ENCODE measurements at regions not wholly inside any gene's neighbourhood (a gene's known extent, or its start where the extent isn't known, plus 50 kb on each side); places are given as distances from the start of the nearest gene placed in this dataset.
"Not testable (repeated sequence)": the region's sequence is repeated elsewhere in the genome, so short reads cannot be mapped to it uniquely, and the experiment has no call there.

DNA sequence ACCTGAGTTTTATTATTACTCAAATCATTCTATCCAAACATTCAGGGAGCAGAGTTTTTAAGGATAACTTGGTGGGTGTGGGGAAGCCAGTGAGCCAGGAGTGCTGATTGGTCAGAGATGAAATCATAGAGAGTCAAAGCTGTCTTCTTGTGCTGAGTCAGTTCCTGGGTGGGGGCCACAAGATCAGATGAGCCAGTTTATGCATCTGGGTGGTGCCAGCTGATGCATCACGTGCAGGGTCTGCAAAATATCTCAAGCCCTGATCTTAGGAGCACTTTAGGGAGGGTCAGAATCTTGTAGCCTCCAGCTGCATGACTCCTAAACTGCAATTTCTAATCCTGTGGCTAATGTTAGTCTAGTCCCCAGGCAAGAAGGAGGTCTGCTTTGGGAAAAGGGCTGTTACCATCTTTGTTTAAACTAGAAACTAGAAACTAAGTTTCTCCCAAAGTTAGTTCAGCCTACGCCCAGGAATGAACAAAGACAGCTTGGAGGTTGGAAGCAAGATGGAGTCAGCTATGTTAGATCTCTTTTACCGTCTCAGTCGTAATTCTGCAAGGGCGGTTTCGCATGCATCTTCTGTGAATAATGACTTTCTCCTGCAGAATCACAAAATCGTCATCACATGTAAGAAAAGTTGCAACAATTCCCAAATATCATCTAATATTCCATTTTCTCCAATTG lies 97.5 kb downstream of the ZNF664 start:
- not testable (repeated sequence) for DNase-seq

DNA sequence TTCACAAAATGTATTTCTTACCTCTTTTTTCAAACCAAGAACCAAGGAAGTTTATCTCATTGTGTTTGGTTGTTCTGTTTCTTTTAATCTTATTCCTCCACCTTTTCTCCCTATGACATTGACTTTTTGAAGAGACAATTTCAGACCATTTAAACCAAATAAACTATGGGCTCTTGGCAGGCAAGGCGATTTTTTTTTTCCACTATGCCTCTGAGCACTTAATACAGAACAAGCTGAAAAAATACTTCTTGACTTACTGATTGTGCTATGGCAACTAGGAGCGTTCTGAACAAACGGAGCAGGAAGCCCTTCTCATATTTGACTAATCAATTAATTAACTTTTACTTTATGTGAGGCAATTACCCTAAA lies 98.0 kb downstream of the ZNF664 start:
- no peak for DNase-seq

DNA sequence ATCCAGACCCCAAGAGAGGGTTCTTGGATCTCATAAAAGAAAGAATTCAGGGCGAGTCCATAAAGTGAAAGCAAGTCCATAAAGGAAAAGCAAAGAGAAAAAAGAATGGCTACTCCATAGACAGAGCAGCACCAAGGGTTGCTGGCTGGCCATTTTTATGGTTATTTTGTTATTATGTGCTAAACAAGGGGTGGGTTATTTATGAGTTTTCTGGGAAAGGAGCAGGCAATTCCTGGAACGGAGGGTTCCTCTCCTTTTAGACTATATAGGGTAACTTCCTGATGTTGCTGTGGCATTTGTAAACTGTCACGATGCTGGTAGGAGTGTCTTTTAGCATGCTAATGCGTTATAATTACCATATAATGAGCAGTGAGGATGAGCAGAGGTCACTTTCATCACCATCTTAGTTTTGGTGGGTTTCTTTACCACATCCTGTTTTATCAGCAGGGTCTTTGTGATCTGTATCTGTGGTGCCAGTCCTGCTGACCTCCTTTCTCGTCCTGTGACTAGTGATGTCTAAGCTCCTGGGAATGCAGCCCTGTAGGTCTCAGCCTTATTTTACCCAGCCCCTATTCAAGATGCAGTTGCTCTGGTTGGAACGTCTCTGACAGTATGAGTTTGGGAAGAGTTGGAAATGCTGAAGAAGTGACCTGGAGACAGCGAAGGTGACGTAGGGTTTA lies 100.5 kb downstream of the ZNF664 start:
- DNase-seq = no peak

- no peak for DNase-seq
Observed at GRCh38 chr12:124075841-124076240, 102.8 kb downstream of the ZNF664 start.

DNA sequence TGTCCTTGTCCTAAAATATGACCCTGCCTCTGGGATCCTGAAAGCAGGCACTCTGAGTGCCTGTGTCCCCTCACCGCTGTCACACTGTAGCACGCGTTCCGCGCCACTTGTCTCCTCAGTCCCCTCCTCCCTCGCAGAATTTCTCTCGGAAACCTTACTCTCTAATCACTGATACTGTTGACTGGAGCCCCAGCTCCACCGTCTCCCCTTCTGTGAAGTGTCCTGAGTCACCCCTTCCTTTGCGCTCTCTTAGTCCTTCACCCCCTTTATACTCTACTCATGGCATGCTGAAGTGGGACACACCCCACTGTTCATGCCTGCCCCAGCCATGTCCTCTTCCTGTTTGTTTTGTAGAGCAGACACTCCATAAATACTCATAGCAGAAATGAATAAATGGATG lies 104.7 kb downstream of the ZNF664 start:
- DNase-seq = no peak

DNA sequence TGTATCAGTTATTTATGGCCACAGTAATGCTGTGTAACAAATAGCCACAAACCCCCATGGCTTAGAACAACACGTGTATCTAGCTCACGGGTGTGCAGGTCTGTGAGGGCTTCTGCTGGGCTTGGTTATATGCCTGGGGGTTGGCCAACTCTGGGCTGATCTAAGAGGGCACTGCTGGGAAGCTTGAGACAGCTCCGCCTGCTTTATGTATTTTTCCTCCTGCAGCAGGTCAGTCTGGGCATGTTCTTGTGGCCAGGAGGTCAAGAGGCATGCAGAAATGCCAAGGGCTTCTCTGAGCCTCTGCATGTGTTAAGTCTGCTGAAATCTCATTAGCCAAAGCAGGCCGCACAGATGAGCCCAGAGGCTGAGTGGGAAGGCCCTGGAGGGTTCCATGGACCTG lies 105.8 kb downstream of the ZNF664 start:
- no peak for DNase-seq

DNA sequence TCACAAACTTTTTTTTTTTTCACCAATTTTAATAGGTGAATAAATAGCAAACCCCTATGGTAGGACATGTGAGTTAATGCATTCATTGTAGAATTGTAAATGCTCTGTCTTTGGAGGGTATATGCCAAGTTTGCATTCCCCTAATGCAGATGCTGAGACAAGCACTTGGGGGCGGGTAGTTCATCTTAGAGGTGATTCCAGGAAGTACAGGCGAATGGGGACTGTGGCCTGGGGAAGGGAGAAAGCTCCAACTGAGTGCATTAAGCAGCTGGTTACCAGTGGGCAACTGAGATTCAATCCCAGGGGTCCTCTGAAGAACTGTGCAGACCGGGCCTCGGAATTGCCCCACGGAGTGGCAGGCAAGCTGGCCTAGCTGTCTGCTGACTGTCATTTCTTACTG lies 107.6 kb downstream of the ZNF664 start:
- DNase-seq = no peak

- DNase-seq = no peak
Observed at GRCh38 chr12:124082012-124082411, 109.0 kb downstream of the ZNF664 start.

GRCh38 chr12:124082687-124083086 lies 109.7 kb downstream of the ZNF664 start:
- no peak for DNase-seq

GRCh38 chr12:124083708-124084107 lies 110.7 kb downstream of the ZNF664 start:
- no peak for DNase-seq

DNA sequence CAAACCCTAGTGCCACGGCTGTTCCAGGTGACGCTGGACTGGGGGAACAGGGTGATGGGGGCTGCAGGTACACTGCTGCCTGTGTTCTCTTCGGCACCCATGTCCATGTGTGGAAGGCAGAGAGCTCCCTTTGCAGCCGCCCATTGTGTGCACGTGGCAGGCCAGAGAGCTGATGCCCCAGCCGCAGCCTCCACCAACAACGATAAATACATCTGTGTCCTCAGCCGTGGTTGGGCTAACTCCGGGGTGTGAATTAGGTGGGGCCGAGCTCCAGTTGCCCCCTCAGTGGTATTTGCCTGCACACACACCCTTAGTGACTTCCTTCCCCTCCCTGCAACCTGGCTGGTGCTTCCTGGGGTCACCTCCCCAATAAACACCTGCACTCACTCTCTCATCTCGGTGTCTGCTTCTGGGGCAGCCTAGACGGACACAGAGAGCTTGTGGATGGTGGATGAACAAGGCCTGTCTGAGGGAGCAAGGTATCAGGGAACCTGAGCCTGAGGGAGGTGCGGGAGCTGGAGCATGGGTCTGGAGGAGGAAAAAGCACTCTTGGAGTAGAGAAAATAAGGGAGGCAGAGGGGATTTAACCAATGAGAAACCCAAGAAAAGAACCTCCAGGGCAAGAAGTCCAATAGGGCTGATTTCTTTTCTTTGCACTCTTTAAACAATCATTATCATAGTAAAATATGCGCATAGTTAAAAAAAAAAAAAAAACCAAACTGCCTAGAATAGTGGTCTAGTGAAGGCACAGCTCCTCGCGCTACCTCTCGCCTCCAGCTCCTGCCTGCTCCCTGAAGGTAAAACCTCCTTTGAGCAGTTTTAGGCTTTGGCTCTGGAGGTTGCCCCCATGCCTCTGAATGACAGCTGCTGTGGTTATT lies 112.6 kb downstream of the ZNF664 start:
- DNase-seq = no peak

DNA sequence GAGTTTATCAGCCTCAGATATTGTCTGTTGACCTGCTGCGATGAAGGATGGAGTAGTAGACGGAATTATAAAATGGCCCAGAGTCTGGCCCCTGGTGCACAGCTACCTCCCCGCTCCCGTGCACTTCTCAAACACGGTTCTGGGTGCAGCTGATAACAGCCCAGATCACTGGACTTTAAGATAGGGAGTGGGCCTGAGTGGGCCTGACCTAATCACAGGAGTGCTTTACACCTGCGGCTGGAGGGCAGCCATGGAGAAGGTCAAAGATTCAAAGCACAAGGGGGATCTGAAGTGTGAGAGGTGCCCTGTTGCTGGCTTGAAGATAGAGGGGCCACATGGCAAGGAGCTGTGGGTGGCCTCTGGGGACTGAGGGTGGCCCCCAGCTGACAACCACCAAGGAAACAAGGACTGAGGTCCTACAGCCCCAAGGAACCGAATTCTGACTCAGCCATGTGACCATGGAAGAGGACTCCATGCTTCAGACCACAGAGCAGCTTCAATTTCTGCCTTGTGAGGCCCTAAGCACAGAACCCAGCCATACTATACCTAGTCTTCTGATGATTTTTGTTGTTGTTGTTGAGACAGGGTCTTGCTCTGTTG lies 113.4 kb downstream of the ZNF664 start:
- DNase-seq = no peak

DNA sequence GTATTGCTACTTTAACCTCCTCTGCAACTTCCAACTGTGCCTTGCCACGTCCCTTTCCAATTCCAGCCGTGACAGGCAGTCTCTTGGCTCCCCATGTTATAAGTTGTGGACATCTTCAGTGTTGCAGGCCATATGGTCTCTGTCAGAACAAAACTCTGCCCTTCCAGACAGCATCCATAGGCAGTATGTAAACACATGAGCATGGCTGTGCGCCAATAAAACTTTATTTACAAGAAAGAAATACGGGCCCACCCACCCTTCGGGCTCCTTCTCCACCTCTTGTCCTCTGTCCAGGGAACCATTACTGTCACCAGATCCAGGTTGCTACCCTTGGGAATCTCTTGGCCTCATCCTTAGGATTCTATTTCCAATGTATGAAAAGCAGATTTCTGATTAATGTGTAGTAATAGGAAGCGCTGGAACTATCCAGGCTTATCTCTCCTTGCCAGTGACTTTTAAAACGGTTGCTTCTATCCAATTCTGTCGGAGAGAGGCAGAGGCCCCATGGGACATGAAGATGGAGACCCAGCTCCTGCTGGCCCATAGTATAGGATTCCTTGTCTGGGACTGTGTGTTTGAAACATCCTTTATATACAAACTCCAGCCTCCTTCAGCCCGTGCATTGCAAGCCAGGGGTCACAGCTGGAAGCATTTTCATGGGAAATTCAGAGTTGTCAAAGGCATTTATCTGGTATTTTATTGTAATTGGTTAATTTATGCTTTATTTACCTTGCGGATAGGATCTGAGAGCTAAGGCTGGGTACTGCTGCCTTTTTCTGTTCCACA lies 114.4 kb downstream of the ZNF664 start:
- no peak for DNase-seq

DNA sequence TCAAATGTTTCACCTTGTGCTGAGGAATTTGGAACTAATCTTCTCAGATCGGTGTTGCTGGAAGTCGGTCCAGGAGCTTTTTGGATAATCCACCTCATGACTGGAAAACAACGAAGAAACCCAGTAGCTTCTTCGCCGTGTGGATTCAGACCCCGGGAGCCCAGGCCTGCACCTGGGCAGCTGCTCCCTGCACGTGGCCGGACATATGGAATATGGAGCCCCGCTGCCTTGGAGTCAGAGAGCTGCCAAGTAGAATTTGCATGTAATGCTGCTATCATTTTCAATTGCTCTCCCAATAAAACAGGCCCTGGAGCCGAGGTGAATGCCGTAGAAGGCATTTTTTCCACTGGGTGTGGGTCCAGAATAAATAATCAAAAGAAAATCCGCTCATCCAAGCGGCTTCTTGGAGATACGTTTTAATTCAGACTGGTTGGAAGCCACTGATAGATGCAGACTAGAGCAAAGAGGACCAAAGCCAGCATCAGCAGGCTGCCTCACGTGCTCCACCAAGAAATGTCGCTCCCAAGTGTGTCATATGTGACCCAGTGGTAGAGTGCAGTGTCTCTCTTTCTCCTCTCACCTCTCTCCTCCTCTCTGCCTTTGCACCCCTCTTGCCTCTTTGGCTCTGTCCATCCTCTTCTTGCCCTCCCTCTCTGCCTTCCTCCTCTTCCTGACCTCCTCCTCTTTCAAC lies 115.3 kb downstream of the ZNF664 start:
- DNase-seq = no peak

- not testable (repeated sequence) for DNase-seq
Observed at GRCh38 chr12:124089181-124089914, 116.3 kb downstream of the ZNF664 start.

DNA sequence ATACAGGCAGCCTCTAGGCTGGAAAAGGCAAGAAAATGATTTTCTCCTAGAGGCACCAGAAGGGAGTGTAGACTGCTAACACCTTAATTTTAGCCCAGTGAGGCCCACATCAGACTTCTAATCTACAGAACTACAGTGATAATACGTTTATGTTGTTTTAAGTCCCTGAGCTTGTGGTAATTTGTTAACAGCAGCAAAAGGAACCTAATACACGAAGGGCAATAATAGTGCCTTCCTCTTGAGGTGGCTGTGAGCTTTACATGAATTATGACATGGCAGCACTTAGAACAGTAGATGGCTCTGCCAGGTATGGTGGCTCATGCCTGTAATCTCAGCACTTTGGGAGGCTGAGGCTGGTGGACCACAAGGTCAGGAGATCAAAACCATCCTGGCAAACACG lies 118.8 kb downstream of the ZNF664 start:
- DNase-seq = no peak

DNA sequence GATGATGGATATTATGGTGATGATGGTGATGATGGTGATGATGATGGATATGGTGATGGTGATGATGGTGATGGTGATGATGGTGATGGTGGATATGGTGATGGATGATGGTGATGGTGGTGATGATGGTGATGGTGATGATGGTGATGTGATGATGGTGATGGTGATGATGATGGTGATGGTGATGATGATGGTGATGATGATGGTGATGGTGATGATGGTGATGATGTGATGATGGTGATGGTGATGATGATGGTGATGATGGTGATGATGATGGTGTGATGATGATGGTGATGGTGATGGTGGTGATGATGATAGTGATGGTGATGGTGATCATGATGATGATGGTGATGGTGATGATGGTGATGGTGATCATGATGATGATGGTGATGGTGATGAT lies 119.5 kb downstream of the ZNF664 start:
- not testable (repeated sequence) for DNase-seq

DNA sequence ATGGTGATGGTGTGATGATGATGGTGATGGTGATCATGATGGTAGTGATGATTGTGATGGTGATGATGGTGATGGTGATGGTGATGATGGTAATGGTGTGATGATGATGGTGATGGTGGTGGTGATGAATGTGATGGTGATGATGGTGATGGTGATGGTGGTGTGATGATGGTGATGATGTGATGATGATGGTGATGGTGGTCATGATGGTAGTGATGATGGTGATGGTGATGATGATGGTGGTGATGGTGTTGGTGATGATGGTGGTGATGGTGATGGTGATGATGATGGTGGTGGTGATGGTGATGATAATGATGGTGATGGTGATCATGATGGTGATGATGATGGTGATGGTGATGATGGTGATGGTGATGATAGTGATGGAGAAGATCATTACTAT lies 120.3 kb downstream of the ZNF664 start:
- DNase-seq = no peak

GRCh38 chr12:124094188-124094587 lies 121.2 kb downstream of the ZNF664 start:
- no peak for DNase-seq

DNA sequence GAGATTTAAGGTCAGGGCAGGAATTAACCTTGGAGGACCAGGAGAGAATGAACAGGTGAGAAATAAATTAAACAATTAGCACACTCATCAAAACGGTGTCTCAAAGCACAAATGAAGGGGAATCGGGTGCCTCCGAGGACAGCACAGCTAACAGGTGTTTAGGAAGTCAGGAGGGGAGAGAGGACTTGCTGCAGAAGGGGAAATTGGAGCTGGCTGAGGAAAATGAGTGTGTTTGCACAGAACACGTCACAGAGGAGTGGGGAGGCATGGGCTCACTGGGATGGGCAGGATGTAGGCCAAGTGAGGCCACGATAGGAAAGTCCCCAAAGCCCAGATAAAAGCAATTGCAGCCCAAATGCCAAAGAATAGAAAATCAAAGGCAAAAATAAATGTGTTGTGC lies 121.7 kb downstream of the ZNF664 start:
- DNase-seq = no peak

DNA sequence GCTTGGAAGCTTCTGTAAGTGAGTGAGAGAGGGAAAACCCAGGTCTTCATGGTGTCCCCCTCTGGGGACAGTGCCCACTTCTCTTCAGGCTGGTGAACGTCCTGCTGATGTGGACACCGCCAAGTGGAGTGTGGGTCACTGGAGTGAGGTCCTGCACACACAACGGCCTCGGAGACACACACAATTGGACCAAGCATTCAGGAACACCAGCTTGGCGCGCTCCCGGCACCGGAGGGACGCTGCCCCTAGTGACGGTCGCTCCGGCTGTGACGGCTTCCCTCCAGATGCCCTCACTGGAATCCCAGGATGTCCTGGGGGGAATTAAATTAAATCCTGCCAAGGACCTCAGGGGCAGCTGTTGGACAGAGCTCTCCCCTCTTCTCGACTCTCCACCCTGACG lies 123.1 kb downstream of the ZNF664 start:
- DNase-seq = no peak

All from GDM1 (cell line).